Spleen (tissue), 7 donors: ENCODE measurements at regions not wholly inside any gene's neighbourhood (a gene's known extent, or its start where the extent isn't known, plus 50 kb on each side); places are given as distances from the start of the nearest gene placed in this dataset.

Source experiments
- POLR2A ChIP-seq, 3 donors: fragments of 450-650 bp; IDR thresholded peaks; one replicate each; pipeline ENCODE4 v1.5.1; 2017; ENCODE audit warnings: antibody characterized with exemption in 3 of 3, mild to moderate bottlenecking in 1 of 3
- POLR2AphosphoS5 ChIP-seq, 3 donors: sonication (generic); formaldehyde crosslinking; IDR thresholded peaks; one replicate each; pipeline ENCODE4 v1.5.1; 2017; ENCODE audit warnings: antibody characterized with exemption in 3 of 3
- TF ChIP-seq, protein P1 (sequence below), 11 experiments: fragments of 200-600 bp in 7 of 11; fragments of 450-650 bp in 4 of 11; sonication (generic) in 4 of 11; IDR thresholded peaks in 8 of 11; conservative IDR thresholded peaks in 3 of 11; 1 replicate in 7 of 11; 2 replicates in 4 of 11; pipeline versions ENCODE4 v1.4.0 to v1.8.0; 2016 to 2021; ENCODE audit warnings: antibody characterized with exemption in 11 of 11, inconsistent platforms in 4 of 11, mild to moderate bottlenecking in 1 of 11
- donor health status: DM: no; HTN: no; CAD: no; lungs with moderate emphysema.
- donor health status: DM: no; HTN: no; CAD: no.
- donor health status: DM: no; HTN: no; CAD: no.

- TF ChIP-seq, protein P1, sequence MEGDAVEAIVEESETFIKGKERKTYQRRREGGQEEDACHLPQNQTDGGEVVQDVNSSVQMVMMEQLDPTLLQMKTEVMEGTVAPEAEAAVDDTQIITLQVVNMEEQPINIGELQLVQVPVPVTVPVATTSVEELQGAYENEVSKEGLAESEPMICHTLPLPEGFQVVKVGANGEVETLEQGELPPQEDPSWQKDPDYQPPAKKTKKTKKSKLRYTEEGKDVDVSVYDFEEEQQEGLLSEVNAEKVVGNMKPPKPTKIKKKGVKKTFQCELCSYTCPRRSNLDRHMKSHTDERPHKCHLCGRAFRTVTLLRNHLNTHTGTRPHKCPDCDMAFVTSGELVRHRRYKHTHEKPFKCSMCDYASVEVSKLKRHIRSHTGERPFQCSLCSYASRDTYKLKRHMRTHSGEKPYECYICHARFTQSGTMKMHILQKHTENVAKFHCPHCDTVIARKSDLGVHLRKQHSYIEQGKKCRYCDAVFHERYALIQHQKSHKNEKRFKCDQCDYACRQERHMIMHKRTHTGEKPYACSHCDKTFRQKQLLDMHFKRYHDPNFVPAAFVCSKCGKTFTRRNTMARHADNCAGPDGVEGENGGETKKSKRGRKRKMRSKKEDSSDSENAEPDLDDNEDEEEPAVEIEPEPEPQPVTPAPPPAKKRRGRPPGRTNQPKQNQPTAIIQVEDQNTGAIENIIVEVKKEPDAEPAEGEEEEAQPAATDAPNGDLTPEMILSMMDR (IDR thresholded peaks at IDR 0.05 in 8 of 11, conservative IDR thresholded peaks at IDR 0.05 in 3 of 11) = no peak
- TF ChIP-seq POLR2A (IDR thresholded peaks at IDR 0.05) = no peak
- TF ChIP-seq POLR2AphosphoS5 (IDR thresholded peaks at IDR 0.05) = no peak
Measured at GRCh38 chr9:82612942-82613341, 450.0 kb downstream of the RASEF start.
